SK-N-SH (cell line): ENCODE measurements at regions not wholly inside any gene's neighbourhood (a gene's known extent, or its start where the extent isn't known, plus 50 kb on each side); places are given as distances from the start of the nearest gene placed in this dataset.

Source experiments
- CHD2 ChIP-seq: fragments of 150-350 bp; IDR thresholded peaks from 2 replicates; pipeline ENCODE4 v1.6.1; 2018; ENCODE audit warnings: low read length; ENCODE audit not compliant: partially characterized antibody
- TF ChIP-seq, protein P1 (sequence below): fragments of 200-600 bp; sonication (generic); IDR thresholded peaks from 2 replicates; pipeline ENCODE4 v1.6.1; 2017; ENCODE audit warnings: antibody characterized with exemption, mild to moderate bottlenecking, moderate library complexity

DNA sequence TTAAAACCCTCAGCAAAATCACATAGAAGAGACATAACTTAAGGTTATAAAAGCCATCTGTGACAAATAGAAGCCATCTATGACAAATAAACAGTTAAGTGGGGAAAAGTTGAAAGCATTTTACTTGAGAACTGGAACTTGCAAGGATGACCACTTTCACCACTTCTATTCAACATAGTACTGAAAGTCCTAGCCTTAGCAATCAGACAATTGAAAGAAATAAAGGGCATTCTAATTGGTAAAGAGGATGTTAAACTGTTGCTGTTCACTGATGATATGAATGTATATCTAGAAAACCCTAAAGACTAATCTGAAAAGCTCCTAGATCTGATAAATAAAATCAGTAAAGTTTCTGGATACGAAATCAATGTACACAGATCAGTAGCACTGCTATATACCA is 186.9 kb upstream of the SATB1 start:
- TF ChIP-seq CHD2, result no peak
- TF ChIP-seq, protein P1, sequence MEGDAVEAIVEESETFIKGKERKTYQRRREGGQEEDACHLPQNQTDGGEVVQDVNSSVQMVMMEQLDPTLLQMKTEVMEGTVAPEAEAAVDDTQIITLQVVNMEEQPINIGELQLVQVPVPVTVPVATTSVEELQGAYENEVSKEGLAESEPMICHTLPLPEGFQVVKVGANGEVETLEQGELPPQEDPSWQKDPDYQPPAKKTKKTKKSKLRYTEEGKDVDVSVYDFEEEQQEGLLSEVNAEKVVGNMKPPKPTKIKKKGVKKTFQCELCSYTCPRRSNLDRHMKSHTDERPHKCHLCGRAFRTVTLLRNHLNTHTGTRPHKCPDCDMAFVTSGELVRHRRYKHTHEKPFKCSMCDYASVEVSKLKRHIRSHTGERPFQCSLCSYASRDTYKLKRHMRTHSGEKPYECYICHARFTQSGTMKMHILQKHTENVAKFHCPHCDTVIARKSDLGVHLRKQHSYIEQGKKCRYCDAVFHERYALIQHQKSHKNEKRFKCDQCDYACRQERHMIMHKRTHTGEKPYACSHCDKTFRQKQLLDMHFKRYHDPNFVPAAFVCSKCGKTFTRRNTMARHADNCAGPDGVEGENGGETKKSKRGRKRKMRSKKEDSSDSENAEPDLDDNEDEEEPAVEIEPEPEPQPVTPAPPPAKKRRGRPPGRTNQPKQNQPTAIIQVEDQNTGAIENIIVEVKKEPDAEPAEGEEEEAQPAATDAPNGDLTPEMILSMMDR, result no peak
